Mammary epithelial cell (primary cell): ENCODE measurements at regions not wholly inside any gene's neighbourhood (a gene's known extent, or its start where the extent isn't known, plus 50 kb on each side); places are given as distances from the start of the nearest gene placed in this dataset.

Experiments
- EZH2 ChIP-seq: IDR thresholded peaks from 2 replicates; pipeline ENCODE4 v1.6.1; 2012; ENCODE audit warnings: low read length, inconsistent platforms, borderline replicate concordance
- TF ChIP-seq, protein P1 (sequence below), 2 donors: IDR thresholded peaks in 1 of 2; conservative IDR thresholded peaks in 1 of 2; 2 replicates each; pipeline ENCODE4 v1.5.1; 2011 to 2012; ENCODE audit warnings: inconsistent platforms in 2 of 2, low read length in 2 of 2, mild to moderate bottlenecking in 2 of 2, control low read depth in 1 of 2, low read depth in 1 of 2; ENCODE audit not compliant: insufficient read depth in 1 of 2; ENCODE audit errors: extremely low read depth in 1 of 2

DNA sequence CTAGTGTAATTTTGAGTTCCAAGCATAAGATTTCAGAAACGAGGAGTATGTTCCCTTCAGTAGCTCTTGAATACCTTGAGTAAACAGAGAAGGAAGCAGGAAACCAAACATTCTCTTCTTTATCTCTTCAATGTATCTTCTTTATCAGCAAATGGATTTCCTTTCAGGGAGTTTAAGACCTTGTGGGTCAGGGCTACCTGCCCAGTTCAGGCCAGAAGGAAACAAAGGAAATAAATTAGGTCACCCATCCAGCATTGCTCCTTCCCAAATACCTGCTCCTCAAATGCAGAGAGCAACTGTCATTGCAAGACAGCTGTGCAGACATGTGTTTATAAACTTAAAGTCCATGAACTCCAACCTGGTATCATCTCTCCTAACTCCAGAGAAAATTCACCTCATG is 130.1 kb upstream of the SOD1 start:
- no peak for TF ChIP-seq EZH2
- TF ChIP-seq, protein P1, sequence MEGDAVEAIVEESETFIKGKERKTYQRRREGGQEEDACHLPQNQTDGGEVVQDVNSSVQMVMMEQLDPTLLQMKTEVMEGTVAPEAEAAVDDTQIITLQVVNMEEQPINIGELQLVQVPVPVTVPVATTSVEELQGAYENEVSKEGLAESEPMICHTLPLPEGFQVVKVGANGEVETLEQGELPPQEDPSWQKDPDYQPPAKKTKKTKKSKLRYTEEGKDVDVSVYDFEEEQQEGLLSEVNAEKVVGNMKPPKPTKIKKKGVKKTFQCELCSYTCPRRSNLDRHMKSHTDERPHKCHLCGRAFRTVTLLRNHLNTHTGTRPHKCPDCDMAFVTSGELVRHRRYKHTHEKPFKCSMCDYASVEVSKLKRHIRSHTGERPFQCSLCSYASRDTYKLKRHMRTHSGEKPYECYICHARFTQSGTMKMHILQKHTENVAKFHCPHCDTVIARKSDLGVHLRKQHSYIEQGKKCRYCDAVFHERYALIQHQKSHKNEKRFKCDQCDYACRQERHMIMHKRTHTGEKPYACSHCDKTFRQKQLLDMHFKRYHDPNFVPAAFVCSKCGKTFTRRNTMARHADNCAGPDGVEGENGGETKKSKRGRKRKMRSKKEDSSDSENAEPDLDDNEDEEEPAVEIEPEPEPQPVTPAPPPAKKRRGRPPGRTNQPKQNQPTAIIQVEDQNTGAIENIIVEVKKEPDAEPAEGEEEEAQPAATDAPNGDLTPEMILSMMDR (conservative IDR thresholded peaks at IDR 0.05 in 1 of 2, IDR thresholded peaks at IDR 0.05 in 1 of 2; ENCODE audit: extremely low read depth in 1 of 2, insufficient read depth in 1 of 2, low read depth in 1 of 2, low read length in 2 of 2), result no peak
